BE2C (cell line): ENCODE measurements at regions not wholly inside any gene's neighbourhood (a gene's known extent, or its start where the extent isn't known, plus 50 kb on each side); places are given as distances from the start of the nearest gene placed in this dataset.

ENCODE experiments used
- DNase-seq: peaks from one replicate; pipeline ENCODE4 v3.0.0-alpha.2; 2020
- H3K27me3 ChIP-seq: fragments of 250-450 bp; sonication (Bioruptor Pico); 2 replicates; pipeline ENCODE4 v1.5.1; 2020; ENCODE audit warnings: mild to moderate bottlenecking
- H3K36me3 ChIP-seq: fragments of 250-450 bp; sonication (Bioruptor Pico); 2 replicates; pipeline ENCODE4 v1.5.1; 2020; ENCODE audit warnings: mild to moderate bottlenecking
- H3K4me1 ChIP-seq: fragments of 250-450 bp; sonication (Bioruptor Pico); 2 replicates; pipeline ENCODE4 v1.5.1; 2020
- H3K4me3 ChIP-seq: 2 replicates; pipeline ENCODE4 v1.5.1; 2011; ENCODE audit warnings: low read depth, low read length
- H3K9me3 ChIP-seq: fragments of 250-450 bp; sonication (Bioruptor Pico); 2 replicates; pipeline ENCODE4 v1.5.1; 2020
- TF ChIP-seq, protein P1 (sequence below): IDR thresholded peaks from 2 replicates; pipeline ENCODE4 v1.5.1; 2012; ENCODE audit warnings: mild to moderate bottlenecking, low read depth, low read length

DNA sequence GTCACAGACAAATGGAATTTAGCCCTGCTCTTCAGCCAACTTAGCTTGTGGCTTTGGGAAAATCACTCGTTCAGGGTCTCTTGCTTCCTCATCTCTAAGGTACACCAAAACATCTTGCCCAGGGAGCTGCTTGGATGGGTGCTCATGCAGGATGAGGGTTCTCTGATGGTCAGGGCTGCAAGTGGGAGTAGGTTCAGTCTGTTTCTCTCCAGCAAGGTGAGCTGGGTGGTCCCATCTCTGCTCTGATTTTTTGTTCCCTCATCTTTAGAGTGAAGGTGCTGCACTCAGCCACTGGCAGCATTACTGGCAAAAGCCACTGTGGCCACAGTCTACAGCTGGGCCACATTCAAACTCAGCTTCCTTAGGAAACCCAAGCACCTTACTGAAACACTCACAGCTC is 149.9 kb upstream of the GPR26 start:
- H3K36me3 ChIP-seq, result no peaks in the 10 kb centered on the region
- DNase-seq, result no peak
- no peak overlapping the region for H3K4me3 ChIP-seq
- H3K4me1 ChIP-seq, result no peaks in the 10 kb centered on the region; the same call in 1 of the 2 replicates
- TF ChIP-seq, protein P1, sequence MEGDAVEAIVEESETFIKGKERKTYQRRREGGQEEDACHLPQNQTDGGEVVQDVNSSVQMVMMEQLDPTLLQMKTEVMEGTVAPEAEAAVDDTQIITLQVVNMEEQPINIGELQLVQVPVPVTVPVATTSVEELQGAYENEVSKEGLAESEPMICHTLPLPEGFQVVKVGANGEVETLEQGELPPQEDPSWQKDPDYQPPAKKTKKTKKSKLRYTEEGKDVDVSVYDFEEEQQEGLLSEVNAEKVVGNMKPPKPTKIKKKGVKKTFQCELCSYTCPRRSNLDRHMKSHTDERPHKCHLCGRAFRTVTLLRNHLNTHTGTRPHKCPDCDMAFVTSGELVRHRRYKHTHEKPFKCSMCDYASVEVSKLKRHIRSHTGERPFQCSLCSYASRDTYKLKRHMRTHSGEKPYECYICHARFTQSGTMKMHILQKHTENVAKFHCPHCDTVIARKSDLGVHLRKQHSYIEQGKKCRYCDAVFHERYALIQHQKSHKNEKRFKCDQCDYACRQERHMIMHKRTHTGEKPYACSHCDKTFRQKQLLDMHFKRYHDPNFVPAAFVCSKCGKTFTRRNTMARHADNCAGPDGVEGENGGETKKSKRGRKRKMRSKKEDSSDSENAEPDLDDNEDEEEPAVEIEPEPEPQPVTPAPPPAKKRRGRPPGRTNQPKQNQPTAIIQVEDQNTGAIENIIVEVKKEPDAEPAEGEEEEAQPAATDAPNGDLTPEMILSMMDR, result no peak
- peaks cover 87% of the 10 kb centered on the region for H3K27me3 ChIP-seq
- no peaks in the 10 kb centered on the region for H3K9me3 ChIP-seq

DNA sequence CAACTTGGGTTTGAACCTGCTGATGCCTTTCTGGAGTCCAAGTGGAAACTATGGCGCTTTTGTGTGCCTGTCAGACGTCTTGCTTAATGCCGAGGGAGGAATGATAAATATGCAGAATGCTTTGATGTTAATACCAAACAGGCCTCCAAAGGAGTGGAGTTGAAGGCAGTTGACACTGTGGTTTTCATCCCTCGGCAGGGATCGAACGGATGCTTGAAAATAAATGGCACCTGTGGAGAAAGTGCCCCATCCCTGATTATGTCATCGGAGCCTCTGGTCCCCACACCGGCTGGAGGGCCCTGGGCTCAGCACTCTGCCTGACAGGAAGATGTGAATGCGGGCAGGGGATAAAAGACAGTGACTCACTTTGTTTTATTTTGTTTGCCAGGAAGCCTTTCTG is 148.7 kb upstream of the GPR26 start:
- no peak overlapping the region for H3K4me3 ChIP-seq
- TF ChIP-seq, protein P1, result no peak
- DNase-seq, result no peak
- no peaks in the 10 kb centered on the region for H3K9me3 ChIP-seq
- H3K27me3 ChIP-seq, result peaks cover 82% of the 10 kb centered on the region
- H3K36me3 ChIP-seq, result no peaks in the 10 kb centered on the region
- H3K4me1 ChIP-seq, result no peaks in the 10 kb centered on the region; the same call in 1 of the 2 replicates

DNA sequence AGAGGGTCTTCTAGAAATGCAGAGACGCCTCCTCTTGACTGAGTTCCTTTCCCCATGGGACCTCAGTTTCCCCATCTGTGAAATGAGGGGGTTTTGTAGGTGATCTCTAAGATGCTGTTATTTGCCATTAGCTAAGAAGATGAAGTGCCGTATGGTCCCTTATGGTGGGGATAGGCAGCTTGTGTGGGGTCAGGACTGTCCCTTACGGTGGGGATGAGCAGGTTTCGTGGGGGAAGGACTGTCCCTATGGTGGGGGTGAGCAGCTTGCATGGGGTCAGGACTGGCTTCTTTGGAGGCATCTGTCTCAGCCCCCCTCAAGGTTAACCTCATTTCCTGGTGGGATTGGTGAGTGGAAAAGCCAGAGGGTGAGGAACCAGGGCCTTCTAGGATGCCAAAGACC is 148.3 kb upstream of the GPR26 start:
- Histone ChIP-seq H3K9me3 (no peaks in the 10 kb centered on the region), H3K36me3 (no peaks in the 10 kb centered on the region), H3K27me3 (peaks cover 82% of the 10 kb centered on the region), H3K4me1 (no peaks in the 10 kb centered on the region; the same call in 1 of the 2 replicates), H3K4me3 (no peak overlapping the region)
- no peak for DNase-seq
- TF ChIP-seq, protein P1, result no peak

DNA sequence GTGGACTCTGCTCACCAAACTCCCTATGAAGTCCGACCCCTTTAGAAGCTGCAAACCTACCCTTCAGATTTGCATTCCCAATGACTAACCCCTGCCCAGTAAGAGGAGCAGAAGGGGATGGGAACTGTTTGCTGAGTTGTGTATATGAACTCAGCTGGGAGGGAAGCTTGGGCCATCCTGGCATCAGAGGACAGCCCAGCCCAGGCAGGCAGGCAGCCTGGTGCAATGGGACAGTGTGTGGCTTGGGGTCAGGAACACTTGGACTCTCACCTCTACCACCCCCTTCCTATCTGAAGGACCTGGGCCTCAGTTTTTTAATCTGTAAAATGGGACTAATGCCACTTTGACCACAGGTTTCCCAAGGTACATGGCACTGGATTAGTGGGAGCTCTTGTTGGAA is 147.4 kb upstream of the GPR26 start:
- H3K9me3 ChIP-seq, result no peaks in the 10 kb centered on the region
- no peaks in the 10 kb centered on the region for H3K36me3 ChIP-seq
- no peak for DNase-seq
- no peaks in the 10 kb centered on the region for H3K4me1 ChIP-seq
- peaks cover 76% of the 10 kb centered on the region for H3K27me3 ChIP-seq
- H3K4me3 ChIP-seq, result no peak overlapping the region
- TF ChIP-seq, protein P1, result no peak

DNA sequence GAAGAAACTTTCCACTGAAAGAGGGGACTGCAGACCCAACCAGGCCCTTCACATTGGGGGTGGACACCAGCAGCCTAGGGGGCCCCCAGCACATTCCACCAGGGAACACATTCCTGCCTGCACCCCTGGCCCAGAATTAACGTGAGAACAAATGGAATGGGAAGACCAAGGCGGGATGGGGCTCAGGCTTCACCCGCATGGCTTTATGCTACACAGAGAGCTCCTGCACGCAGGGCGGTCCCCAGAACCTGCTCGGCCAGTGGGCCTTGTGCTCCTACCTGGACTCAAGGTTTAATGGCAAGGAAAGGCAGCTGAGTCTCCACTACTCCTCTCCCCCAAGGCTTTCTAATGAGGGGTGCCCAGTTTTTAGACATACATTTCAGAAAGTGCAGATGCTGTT is 146.3 kb upstream of the GPR26 start:
- H3K4me3 ChIP-seq, result no peak overlapping the region
- DNase-seq, result no peak
- H3K9me3 ChIP-seq, result no peaks in the 10 kb centered on the region
- TF ChIP-seq, protein P1, result no peak
- peaks cover 65% of the 10 kb centered on the region for H3K27me3 ChIP-seq
- no peaks in the 10 kb centered on the region for H3K36me3 ChIP-seq
- H3K4me1 ChIP-seq, result no peaks in the 10 kb centered on the region

DNA sequence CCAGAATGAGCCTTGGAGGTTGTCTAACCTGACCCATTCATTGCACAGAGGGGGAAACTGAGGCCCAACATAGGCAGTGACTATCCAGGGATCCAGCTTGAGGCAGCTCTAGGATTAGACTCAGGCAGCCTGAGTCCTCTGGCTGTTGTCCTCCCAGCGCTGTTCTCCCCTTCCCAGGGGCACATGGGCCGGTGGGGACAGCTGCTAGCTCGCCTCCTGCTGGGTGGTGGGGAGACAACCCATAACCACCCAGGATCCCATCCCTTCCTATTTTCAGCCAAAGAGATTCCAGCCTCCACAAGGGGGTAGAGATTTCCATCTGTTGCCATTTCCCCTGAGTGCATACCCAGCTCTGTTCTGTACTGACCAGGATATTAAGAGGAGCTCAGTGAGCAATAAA is 145.1 kb upstream of the GPR26 start:
- no peaks in the 10 kb centered on the region for H3K4me1 ChIP-seq
- no peak overlapping the region for H3K4me3 ChIP-seq
- H3K36me3 ChIP-seq, result no peaks in the 10 kb centered on the region
- DNase-seq, result no peak
- no peaks in the 10 kb centered on the region for H3K9me3 ChIP-seq
- H3K27me3 ChIP-seq, result peaks cover 54% of the 10 kb centered on the region
- TF ChIP-seq, protein P1, result no peak
